ENCODE measurements at regions not wholly inside any gene's neighbourhood (a gene's known extent, or its start where the extent isn't known, plus 50 kb on each side); places are given as distances from the start of the nearest gene placed in this dataset.

DNA sequence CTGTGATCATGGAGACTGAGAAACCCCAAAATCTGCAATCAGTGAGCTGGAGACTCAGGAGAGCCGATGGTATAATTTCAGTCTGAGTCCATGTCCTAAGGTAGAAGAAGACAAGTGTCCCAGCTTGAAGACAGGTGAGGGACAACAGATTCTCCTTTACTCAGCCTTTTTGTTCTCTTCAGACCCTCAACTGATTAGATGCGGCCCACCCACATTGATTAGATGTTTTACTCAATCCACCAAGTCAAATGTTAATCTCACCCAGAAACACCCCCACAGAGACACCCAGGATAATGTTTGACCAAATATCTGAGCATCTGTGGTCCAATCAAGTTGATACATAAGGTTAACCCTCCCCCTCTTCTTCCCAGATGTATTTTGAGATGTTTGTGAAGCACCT is 131.2 kb downstream of the PFKFB3 start:
- TF ChIP-seq, protein P1, sequence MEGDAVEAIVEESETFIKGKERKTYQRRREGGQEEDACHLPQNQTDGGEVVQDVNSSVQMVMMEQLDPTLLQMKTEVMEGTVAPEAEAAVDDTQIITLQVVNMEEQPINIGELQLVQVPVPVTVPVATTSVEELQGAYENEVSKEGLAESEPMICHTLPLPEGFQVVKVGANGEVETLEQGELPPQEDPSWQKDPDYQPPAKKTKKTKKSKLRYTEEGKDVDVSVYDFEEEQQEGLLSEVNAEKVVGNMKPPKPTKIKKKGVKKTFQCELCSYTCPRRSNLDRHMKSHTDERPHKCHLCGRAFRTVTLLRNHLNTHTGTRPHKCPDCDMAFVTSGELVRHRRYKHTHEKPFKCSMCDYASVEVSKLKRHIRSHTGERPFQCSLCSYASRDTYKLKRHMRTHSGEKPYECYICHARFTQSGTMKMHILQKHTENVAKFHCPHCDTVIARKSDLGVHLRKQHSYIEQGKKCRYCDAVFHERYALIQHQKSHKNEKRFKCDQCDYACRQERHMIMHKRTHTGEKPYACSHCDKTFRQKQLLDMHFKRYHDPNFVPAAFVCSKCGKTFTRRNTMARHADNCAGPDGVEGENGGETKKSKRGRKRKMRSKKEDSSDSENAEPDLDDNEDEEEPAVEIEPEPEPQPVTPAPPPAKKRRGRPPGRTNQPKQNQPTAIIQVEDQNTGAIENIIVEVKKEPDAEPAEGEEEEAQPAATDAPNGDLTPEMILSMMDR (IDR thresholded peaks at IDR 0.05; ENCODE audit: low read depth, low read length, poor library complexity, severe bottlenecking) = no peak
- TF ChIP-seq EZH2phosphoT487 (IDR thresholded peaks at IDR 0.05; ENCODE audit: borderline replicate concordance, low read length) = no peak
